Glutamatergic neuron (in vitro differentiated cells): ENCODE measurements at regions not wholly inside any gene's neighbourhood (a gene's known extent, or its start where the extent isn't known, plus 50 kb on each side); places are given as distances from the start of the nearest gene placed in this dataset.
"Not testable (repeated sequence)": the region's sequence is repeated elsewhere in the genome, so short reads cannot be mapped to it uniquely, and the experiment has no call there.

Experiments used
- DNase-seq: peaks from one replicate; pipeline ENCODE4 v3.0.0; 2022
- H3K27ac Mint-ChIP-seq: one replicate; pipeline ENCODE4 v1.8.0; 2020; ENCODE audit warnings: mild to moderate bottlenecking, mixed read lengths, inconsistent platforms; ENCODE audit not compliant: unreplicated experiment
- H3K27me3 Mint-ChIP-seq: one replicate; pipeline ENCODE4 v1.8.0; 2020; ENCODE audit warnings: mild to moderate bottlenecking, moderate library complexity, mixed read lengths, inconsistent platforms; ENCODE audit not compliant: unreplicated experiment
- H3K36me3 Mint-ChIP-seq: one replicate; pipeline ENCODE4 v1.8.0; 2020; ENCODE audit warnings: mild to moderate bottlenecking, mixed read lengths, inconsistent platforms; ENCODE audit not compliant: unreplicated experiment
- H3K4me1 Mint-ChIP-seq: one replicate; pipeline ENCODE4 v1.8.0; 2020; ENCODE audit warnings: mild to moderate bottlenecking, low read depth, mixed read lengths, inconsistent platforms; ENCODE audit not compliant: unreplicated experiment
- H3K4me3 Mint-ChIP-seq: one replicate; pipeline ENCODE4 v1.8.0; 2020; ENCODE audit warnings: mild to moderate bottlenecking, mixed read lengths, inconsistent platforms; ENCODE audit not compliant: unreplicated experiment
- H3K9me3 Mint-ChIP-seq: one replicate; pipeline ENCODE4 v1.8.0; 2020; ENCODE audit warnings: mild to moderate bottlenecking, moderate library complexity, mixed read lengths, inconsistent platforms; ENCODE audit not compliant: unreplicated experiment
- TF ChIP-seq, protein P1 (sequence below): fragments of 200-600 bp; sonication (generic); IDR thresholded peaks from one replicate; pipeline ENCODE4 v1.5.0; 2021; ENCODE audit not compliant: partially characterized antibody, unreplicated experiment

DNA sequence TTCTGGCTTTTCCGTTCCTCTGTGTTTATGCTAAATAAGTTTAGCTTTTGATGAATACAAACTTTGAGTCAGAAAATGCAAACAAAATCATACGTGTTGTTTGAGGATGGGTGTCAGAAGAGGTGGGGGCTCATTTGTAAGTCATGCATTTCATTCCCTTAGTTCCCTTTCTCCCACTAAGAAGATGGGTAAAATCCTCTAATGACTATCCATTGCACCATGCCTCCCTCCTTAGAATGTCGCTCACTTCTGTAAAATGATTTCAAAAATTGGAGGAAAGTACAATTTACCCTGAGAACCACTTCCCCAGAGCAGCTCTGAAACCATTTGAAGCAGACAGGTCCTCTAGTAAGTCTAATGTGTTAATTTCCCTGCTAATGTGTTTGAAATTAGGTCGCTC is 629.6 kb upstream of the VRK2 start:
- peaks cover 9% of the 10 kb centered on the region for H3K36me3 Mint-ChIP-seq
- H3K4me1 Mint-ChIP-seq: no peaks in the 10 kb centered on the region
- TF ChIP-seq, protein P1, sequence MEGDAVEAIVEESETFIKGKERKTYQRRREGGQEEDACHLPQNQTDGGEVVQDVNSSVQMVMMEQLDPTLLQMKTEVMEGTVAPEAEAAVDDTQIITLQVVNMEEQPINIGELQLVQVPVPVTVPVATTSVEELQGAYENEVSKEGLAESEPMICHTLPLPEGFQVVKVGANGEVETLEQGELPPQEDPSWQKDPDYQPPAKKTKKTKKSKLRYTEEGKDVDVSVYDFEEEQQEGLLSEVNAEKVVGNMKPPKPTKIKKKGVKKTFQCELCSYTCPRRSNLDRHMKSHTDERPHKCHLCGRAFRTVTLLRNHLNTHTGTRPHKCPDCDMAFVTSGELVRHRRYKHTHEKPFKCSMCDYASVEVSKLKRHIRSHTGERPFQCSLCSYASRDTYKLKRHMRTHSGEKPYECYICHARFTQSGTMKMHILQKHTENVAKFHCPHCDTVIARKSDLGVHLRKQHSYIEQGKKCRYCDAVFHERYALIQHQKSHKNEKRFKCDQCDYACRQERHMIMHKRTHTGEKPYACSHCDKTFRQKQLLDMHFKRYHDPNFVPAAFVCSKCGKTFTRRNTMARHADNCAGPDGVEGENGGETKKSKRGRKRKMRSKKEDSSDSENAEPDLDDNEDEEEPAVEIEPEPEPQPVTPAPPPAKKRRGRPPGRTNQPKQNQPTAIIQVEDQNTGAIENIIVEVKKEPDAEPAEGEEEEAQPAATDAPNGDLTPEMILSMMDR: no peak
- no peaks in the 10 kb centered on the region for H3K9me3 Mint-ChIP-seq
- no peak overlapping the region for H3K4me3 Mint-ChIP-seq
- DNase-seq: no peak
- peaks cover 2% of the 10 kb centered on the region for H3K27me3 Mint-ChIP-seq
- no peak overlapping the region for H3K27ac Mint-ChIP-seq

- not testable (repeated sequence) for DNase-seq, H3K36me3 Mint-ChIP-seq
Measured at GRCh38 chr2:57418859-57419346, 627.7 kb upstream of the VRK2 start.

DNA sequence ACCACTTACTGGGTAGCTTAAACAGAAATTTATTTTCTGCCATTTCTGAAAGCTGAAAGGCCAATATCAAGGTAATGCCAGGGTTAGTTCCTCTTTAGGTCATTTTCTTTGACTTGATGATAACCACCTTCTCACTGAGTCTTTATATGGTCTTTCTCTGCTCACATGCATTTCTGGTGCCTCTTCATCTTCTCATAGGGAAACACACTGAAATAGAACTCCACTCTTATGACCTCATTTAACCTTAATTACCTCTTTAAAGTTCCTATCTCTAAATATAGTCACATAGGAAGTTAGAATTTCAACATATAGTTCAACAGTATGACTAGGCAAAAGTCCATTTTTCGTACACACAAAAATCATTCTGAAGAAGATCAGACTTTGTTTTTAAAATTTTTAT is 616.8 kb upstream of the VRK2 start:
- H3K9me3 Mint-ChIP-seq: peaks cover under 1% of the 10 kb centered on the region
- peaks cover 13% of the 10 kb centered on the region for H3K4me1 Mint-ChIP-seq
- no peak overlapping the region for H3K4me3 Mint-ChIP-seq
- TF ChIP-seq, protein P1: no peak
- no peaks in the 10 kb centered on the region for H3K27me3 Mint-ChIP-seq
- no peak overlapping the region for H3K27ac Mint-ChIP-seq
- no peaks in the 10 kb centered on the region for H3K36me3 Mint-ChIP-seq
- DNase-seq: no peak

More at GRCh38 chr2:57418859-57419346, 627.7 kb upstream of the VRK2 start:
- not testable (repeated sequence) for H3K27me3 Mint-ChIP-seq, H3K27ac Mint-ChIP-seq, H3K4me3 Mint-ChIP-seq, H3K9me3 Mint-ChIP-seq, H3K4me1 Mint-ChIP-seq

- no peak for DNase-seq
- TF ChIP-seq, protein P1: no peak
- Mint-ChIP-seq H3K4me3 (no peak overlapping the region), H3K36me3 (no peaks in the 10 kb centered on the region), H3K27ac (no peak overlapping the region), H3K4me1 (peaks cover 33% of the 10 kb centered on the region), H3K27me3 (peaks cover 5% of the 10 kb centered on the region), H3K9me3 (peaks cover 5% of the 10 kb centered on the region)
Measured at GRCh38 chr2:57432528-57432927, 614.1 kb upstream of the VRK2 start.

- Mint-ChIP-seq H3K9me3 (peaks cover 5% of the 10 kb centered on the region), H3K36me3 (no peaks in the 10 kb centered on the region), H3K4me3 (no peak overlapping the region), H3K27me3 (peaks cover 5% of the 10 kb centered on the region), H3K27ac (peak overlapping the region; percentile 92), H3K4me1 (peaks cover 35% of the 10 kb centered on the region)
- DNase-seq: no peak
- TF ChIP-seq, protein P1: no peak
Measured at GRCh38 chr2:57434441-57434840, 612.2 kb upstream of the VRK2 start.
